ENCODE measurements at regions not wholly inside any gene's neighbourhood (a gene's known extent, or its start where the extent isn't known, plus 50 kb on each side); places are given as distances from the start of the nearest gene placed in this dataset.

- no peak for DNase-seq
These were observed 270.8 kb upstream of the PPFIA2 start for GRCh38 chr12:82029936-82030335.

DNA sequence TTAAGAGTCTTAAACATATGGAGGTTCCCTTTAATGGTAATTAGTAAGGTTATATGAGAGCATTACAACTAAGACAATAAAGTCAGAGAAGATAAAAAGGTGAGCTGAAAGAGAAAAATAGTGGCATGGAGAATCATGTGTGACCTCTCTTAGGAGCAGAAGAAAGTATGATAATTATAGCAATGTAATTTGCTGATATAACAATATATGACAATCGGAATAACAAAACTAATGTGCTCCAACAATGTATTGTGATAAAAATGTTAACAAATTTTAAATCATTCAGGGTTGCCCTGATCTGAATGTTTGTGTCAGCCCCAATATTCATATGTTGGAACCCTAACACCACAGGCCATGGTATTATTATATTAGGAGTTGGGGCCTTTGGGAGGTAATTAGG, 269.6 kb upstream of the PPFIA2 start:
- no peak for DNase-seq

- DNase-seq, result no peak
These were observed 268.5 kb upstream of the PPFIA2 start for GRCh38 chr12:82027612-82028011.

DNA sequence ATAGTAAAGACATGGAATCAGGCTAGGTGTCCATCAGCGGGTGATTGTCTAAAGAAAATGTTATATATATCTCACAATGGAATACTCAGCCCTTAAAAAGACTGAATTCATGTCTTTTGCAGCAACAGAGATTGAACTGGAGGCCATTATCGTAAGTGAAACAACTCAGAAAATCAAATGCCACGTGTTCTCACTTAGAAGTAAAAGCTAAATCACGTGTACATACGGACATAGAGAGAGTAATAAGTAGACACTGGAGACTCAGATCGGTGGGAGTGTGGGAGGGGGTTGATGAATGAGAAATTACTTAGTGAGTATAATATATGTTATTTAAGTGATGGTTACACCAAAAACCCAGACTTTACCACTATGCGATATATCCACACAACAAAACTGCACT, 266.3 kb upstream of the PPFIA2 start:
- no peak for DNase-seq

- no peak for DNase-seq
These were observed 260.4 kb upstream of the PPFIA2 start for GRCh38 chr12:82019533-82019932.

- no peak for DNase-seq
These were observed 256.6 kb upstream of the PPFIA2 start for GRCh38 chr12:82015623-82016347.

GRCh38 chr12:82012176-82012575, 253.0 kb upstream of the PPFIA2 start:
- no peak for DNase-seq

GRCh38 chr12:82009524-82009923, 250.4 kb upstream of the PPFIA2 start:
- no peak for DNase-seq

- DNase-seq, result no peak
These were observed 249.1 kb upstream of the PPFIA2 start for GRCh38 chr12:82008251-82008650.

- no peak for DNase-seq
These were observed 239.7 kb upstream of the PPFIA2 start for GRCh38 chr12:81998761-81999378.

GRCh38 chr12:81992461-81992860, 233.3 kb upstream of the PPFIA2 start:
- DNase-seq, result no peak

DNA sequence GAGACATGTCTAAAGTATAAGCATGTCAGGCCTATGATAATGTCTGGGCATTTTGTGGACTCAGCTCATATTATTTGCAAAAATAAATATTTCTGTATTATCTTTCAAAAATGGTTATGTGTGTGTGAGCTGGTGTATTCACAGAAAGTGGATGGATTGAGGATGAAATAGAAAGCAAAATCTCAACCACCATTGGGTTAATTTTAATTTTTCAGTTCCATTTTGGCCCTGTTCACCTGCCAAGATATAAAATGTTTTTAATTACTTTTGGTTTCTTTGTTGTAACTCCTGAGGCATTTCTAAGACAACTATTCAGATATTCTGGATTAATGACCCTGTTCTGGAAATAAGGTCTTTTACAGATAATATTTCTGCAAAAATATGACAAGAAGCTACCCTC, 232.7 kb upstream of the PPFIA2 start:
- no peak for DNase-seq

DNA sequence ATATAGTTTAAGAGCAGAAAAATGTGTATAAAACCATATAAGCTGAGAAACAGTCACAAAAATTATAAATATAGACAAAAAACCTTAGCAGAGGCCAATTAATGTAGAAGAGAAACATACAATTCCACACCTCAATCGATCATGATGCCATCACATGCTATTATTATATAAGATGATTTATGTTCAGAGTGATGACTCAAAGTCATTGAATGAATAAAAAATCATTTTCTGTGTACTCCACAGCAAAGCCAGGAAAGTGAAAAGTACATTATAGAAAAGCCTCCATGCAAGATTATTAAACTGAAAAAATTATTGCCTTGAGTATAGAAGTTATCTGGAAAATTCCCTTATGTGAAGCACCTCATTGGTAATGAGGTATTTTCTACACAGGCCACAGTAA, 229.2 kb upstream of the PPFIA2 start:
- no peak for DNase-seq

- no peak for DNase-seq
These were observed 228.2 kb upstream of the PPFIA2 start for GRCh38 chr12:81987371-81987770.

GRCh38 chr12:81976661-81977060, 217.5 kb upstream of the PPFIA2 start:
- no peak for DNase-seq

- DNase-seq, result no peak
These were observed 215.6 kb upstream of the PPFIA2 start for GRCh38 chr12:81974762-81975161.

- DNase-seq, result no peak
These were observed 209.3 kb upstream of the PPFIA2 start for GRCh38 chr12:81968421-81968820.

GRCh38 chr12:81963636-81964035, 204.5 kb upstream of the PPFIA2 start:
- no peak for DNase-seq

- no peak for DNase-seq
These were observed 203.9 kb upstream of the PPFIA2 start for GRCh38 chr12:81963026-81963425.

GRCh38 chr12:81962126-81962856, 203.1 kb upstream of the PPFIA2 start:
- DNase-seq, result no peak

- no peak for DNase-seq
These were observed 199.3 kb upstream of the PPFIA2 start for GRCh38 chr12:81958406-81958805.

- DNase-seq, result no peak
These were observed 198.5 kb upstream of the PPFIA2 start for GRCh38 chr12:81957631-81958030.

- DNase-seq, result no peak
These were observed 197.3 kb upstream of the PPFIA2 start for GRCh38 chr12:81956468-81956860.

- DNase-seq, result no peak
These were observed 194.4 kb upstream of the PPFIA2 start for GRCh38 chr12:81953541-81953940.
